ENCODE measurements at regions not wholly inside any gene's neighbourhood (a gene's known extent, or its start where the extent isn't known, plus 50 kb on each side); places are given as distances from the start of the nearest gene placed in this dataset.

DNA sequence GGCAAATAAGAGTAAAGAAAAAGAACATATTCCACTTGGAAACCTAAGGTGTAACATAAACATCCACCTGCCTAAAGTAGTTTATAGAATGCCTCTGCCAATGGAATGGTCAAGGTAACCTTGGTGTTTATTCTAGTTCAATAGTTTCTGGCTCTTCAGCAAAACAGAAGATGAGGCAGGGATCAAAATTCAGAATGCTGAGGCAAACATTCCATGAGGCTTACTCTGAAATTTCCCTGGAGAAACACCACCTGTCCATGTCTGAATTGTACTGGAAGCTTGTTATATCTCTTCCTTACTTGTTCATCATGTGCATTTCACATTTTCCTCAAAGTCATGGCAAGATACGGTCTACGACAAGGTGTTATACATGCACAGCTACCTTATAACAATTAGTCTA lies 1862.4 kb upstream of the ACO1 start:
- TF ChIP-seq, protein P1, sequence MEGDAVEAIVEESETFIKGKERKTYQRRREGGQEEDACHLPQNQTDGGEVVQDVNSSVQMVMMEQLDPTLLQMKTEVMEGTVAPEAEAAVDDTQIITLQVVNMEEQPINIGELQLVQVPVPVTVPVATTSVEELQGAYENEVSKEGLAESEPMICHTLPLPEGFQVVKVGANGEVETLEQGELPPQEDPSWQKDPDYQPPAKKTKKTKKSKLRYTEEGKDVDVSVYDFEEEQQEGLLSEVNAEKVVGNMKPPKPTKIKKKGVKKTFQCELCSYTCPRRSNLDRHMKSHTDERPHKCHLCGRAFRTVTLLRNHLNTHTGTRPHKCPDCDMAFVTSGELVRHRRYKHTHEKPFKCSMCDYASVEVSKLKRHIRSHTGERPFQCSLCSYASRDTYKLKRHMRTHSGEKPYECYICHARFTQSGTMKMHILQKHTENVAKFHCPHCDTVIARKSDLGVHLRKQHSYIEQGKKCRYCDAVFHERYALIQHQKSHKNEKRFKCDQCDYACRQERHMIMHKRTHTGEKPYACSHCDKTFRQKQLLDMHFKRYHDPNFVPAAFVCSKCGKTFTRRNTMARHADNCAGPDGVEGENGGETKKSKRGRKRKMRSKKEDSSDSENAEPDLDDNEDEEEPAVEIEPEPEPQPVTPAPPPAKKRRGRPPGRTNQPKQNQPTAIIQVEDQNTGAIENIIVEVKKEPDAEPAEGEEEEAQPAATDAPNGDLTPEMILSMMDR (IDR thresholded peaks at IDR 0.05; ENCODE audit: partially characterized antibody, unreplicated experiment): no peak
- Mint-ChIP-seq H3K4me3 (ENCODE audit: unreplicated experiment) (no peak overlapping the region), H3K36me3 (ENCODE audit: unreplicated experiment) (no peaks in the 10 kb centered on the region), H3K27me3 (ENCODE audit: unreplicated experiment) (no peaks in the 10 kb centered on the region), H3K9me3 (ENCODE audit: unreplicated experiment) (no peaks in the 10 kb centered on the region), H3K4me1 (ENCODE audit: low read depth, unreplicated experiment) (peaks cover 3% of the 10 kb centered on the region), H3K27ac (ENCODE audit: unreplicated experiment) (no peak overlapping the region)
- DNase-seq: no peak

DNA sequence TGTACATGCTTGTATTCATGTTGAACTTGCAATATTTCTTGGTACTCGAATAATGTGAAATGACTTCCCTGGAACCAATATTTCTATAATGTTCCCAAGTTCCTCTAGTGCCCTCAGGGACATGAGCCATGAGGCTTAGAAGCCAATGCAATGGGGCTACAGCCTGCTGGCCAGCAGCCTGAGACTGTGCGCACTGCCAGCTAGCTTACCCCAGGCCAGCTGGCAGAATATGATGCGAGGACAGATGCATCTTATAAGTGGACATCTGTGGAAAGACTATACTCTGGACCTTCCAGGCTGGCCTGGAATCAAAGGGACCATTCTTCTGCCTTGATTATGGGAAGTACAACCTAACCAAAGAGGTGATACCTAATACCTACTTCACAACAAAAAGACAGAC lies 1862.0 kb upstream of the ACO1 start:
- Mint-ChIP-seq H3K27me3 (ENCODE audit: unreplicated experiment) (no peaks in the 10 kb centered on the region), H3K36me3 (ENCODE audit: unreplicated experiment) (no peaks in the 10 kb centered on the region), H3K4me3 (ENCODE audit: unreplicated experiment) (no peak overlapping the region), H3K4me1 (ENCODE audit: low read depth, unreplicated experiment) (peaks cover 3% of the 10 kb centered on the region), H3K9me3 (ENCODE audit: unreplicated experiment) (no peaks in the 10 kb centered on the region), H3K27ac (ENCODE audit: unreplicated experiment) (no peak overlapping the region)
- TF ChIP-seq, protein P1 (IDR thresholded peaks at IDR 0.05; ENCODE audit: partially characterized antibody, unreplicated experiment): no peak
- no peak for DNase-seq

DNA sequence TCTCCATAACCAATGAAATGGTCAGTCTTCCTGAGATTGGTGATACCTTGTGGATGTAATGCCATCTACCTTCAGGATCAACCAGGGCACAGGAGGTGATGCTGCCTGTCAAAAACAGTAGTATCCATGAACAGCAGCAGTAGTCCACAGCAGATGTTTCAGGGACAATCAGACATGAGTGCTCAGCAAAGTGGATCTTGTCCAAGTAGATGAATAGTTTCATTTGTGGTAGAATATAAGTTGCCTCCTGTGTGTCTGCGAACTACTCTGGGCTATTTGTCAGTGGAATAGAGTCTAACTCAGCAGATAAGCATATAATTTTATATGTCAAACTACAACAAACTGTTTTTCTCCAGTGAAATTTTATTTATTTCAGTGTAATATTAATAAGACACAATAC lies 1860.1 kb upstream of the ACO1 start:
- Mint-ChIP-seq H3K9me3 (ENCODE audit: unreplicated experiment) (no peaks in the 10 kb centered on the region), H3K4me1 (ENCODE audit: low read depth, unreplicated experiment) (peaks cover 3% of the 10 kb centered on the region), H3K27me3 (ENCODE audit: unreplicated experiment) (no peaks in the 10 kb centered on the region), H3K4me3 (ENCODE audit: unreplicated experiment) (no peak overlapping the region), H3K36me3 (ENCODE audit: unreplicated experiment) (no peaks in the 10 kb centered on the region), H3K27ac (ENCODE audit: unreplicated experiment) (no peak overlapping the region)
- no peak for DNase-seq
- TF ChIP-seq, protein P1 (IDR thresholded peaks at IDR 0.05; ENCODE audit: partially characterized antibody, unreplicated experiment): no peak

DNA sequence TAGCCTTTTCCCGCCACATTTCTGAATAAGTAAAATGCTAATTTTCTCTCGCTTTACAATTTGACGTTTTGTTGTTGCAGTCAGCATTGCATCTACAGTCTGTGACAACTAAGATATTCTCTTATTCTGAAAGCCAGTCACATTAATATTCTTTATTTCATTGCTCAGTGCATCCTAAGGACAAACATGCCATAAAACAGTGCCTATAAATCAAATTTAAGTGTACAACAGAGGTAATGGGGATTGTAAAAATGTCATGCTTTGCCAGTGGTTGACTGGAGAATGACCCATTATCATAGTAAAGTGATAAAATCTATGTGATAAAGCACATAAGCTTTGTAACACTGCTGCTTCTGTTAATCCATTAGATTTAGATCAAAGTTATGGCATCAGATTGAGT lies 1850.0 kb upstream of the ACO1 start:
- peaks cover 1% of the 10 kb centered on the region for H3K9me3 Mint-ChIP-seq (ENCODE audit: unreplicated experiment)
- no peak overlapping the region for H3K27ac Mint-ChIP-seq (ENCODE audit: unreplicated experiment)
- no peaks in the 10 kb centered on the region for H3K36me3 Mint-ChIP-seq (ENCODE audit: unreplicated experiment)
- TF ChIP-seq, protein P1 (IDR thresholded peaks at IDR 0.05; ENCODE audit: partially characterized antibody, unreplicated experiment): no peak
- no peaks in the 10 kb centered on the region for H3K4me1 Mint-ChIP-seq (ENCODE audit: low read depth, unreplicated experiment)
- H3K4me3 Mint-ChIP-seq (ENCODE audit: unreplicated experiment): no peak overlapping the region
- DNase-seq: no peak
- H3K27me3 Mint-ChIP-seq (ENCODE audit: unreplicated experiment): no peaks in the 10 kb centered on the region

DNA sequence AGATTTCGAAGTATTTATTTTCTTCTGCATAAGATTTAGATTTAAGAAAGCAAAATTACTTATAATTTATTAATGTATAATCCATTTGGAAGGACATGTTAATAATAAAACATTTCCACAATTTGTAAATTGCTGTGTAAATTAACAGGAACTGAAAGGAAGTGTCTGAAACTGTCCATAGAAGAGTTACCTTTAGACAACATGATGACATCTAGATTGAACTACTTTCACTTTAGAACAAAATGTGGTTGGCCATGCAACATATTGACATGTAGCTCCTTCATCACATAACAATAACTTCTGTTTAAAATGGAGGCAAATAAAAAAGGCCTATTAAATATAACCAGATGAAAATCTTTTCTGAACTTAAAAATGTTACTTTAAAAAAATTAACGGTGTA lies 1849.5 kb upstream of the ACO1 start:
- Mint-ChIP-seq H3K4me1 (ENCODE audit: low read depth, unreplicated experiment) (no peaks in the 10 kb centered on the region), H3K36me3 (ENCODE audit: unreplicated experiment) (no peaks in the 10 kb centered on the region), H3K27me3 (ENCODE audit: unreplicated experiment) (no peaks in the 10 kb centered on the region), H3K4me3 (ENCODE audit: unreplicated experiment) (no peak overlapping the region), H3K27ac (ENCODE audit: unreplicated experiment) (no peak overlapping the region), H3K9me3 (ENCODE audit: unreplicated experiment) (peaks cover 1% of the 10 kb centered on the region)
- DNase-seq: no peak
- TF ChIP-seq, protein P1 (IDR thresholded peaks at IDR 0.05; ENCODE audit: partially characterized antibody, unreplicated experiment): no peak
